ENCODE measurements at regions not wholly inside any gene's neighbourhood (a gene's known extent, or its start where the extent isn't known, plus 50 kb on each side); places are given as distances from the start of the nearest gene placed in this dataset.

GRCh38 chr2:121943285-121943684 is 187.8 kb downstream of the TSN start:
- H3K27me3 ChIP-seq (ENCODE audit: control insufficient read depth in 1 of 2, insufficient read depth in 2 of 2, low read length in 2 of 2) = no peaks in the 10 kb centered on the region

GRCh38 chr2:121944072-121944831 is 188.8 kb downstream of the TSN start:
- H3K27me3 ChIP-seq (ENCODE audit: control insufficient read depth in 1 of 2, insufficient read depth in 2 of 2, low read length in 2 of 2) = no peaks in the 10 kb centered on the region
- H3K9ac ChIP-seq (ENCODE audit: low read depth in 1 of 2, low read length in 2 of 2) = no peak overlapping the region
- H3K27ac ChIP-seq (ENCODE audit: low read depth, low read length) = no peak overlapping the region
- H3K9me3 ChIP-seq (ENCODE audit: control insufficient read depth in 1 of 2, low read length in 2 of 2) = no peaks in the 10 kb centered on the region
- no peaks in the 10 kb centered on the region for H3K36me3 ChIP-seq (ENCODE audit: control insufficient read depth in 1 of 2, insufficient read depth in 2 of 2, low read length in 2 of 2)
- no peaks in the 10 kb centered on the region for H3K4me1 ChIP-seq (ENCODE audit: control insufficient read depth in 1 of 2, insufficient read depth in 2 of 2, low read length in 2 of 2)
- no peak overlapping the region for H3K4me3 ChIP-seq (ENCODE audit: low read depth in 1 of 2, low read length in 2 of 2)

More at GRCh38 chr2:121943285-121943684, 187.8 kb downstream of the TSN start:
- H3K9me3 ChIP-seq (ENCODE audit: control insufficient read depth in 1 of 2, low read length in 2 of 2) = no peaks in the 10 kb centered on the region
- no peak overlapping the region for H3K9ac ChIP-seq (ENCODE audit: low read depth in 1 of 2, low read length in 2 of 2)
- no peaks in the 10 kb centered on the region for H3K36me3 ChIP-seq (ENCODE audit: control insufficient read depth in 1 of 2, insufficient read depth in 2 of 2, low read length in 2 of 2)
- no peak overlapping the region for H3K4me3 ChIP-seq (ENCODE audit: low read depth in 1 of 2, low read length in 2 of 2)
- no peaks in the 10 kb centered on the region for H3K4me1 ChIP-seq (ENCODE audit: control insufficient read depth in 1 of 2, insufficient read depth in 2 of 2, low read length in 2 of 2)
- H3K27ac ChIP-seq (ENCODE audit: low read depth, low read length) = no peak overlapping the region

DNA sequence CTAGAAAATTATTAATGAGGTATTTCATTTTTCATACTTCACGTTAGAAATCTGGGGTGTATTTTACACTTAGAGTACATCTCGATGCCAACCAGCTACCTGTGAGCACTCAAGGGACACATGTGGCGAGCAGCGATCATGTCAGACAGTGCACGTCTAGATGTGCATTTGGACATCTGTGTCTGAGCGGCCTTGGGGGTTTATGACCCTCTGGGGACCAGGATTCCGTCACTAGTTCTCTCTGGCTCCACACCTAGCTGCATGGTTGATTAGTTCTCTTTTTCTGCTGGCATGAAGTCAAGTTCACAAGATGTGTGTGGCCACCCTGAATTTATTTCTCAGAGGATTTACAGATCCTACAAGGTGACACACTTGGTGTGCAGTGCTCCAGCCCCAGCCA is 192.2 kb downstream of the TSN start:
- no peak overlapping the region for H3K4me3 ChIP-seq (ENCODE audit: low read depth in 1 of 2, low read length in 2 of 2)
- H3K9me3 ChIP-seq (ENCODE audit: control insufficient read depth in 1 of 2, low read length in 2 of 2) = no peaks in the 10 kb centered on the region
- no peaks in the 10 kb centered on the region for H3K36me3 ChIP-seq (ENCODE audit: control insufficient read depth in 1 of 2, insufficient read depth in 2 of 2, low read length in 2 of 2)
- H3K27me3 ChIP-seq (ENCODE audit: control insufficient read depth in 1 of 2, insufficient read depth in 2 of 2, low read length in 2 of 2) = no peaks in the 10 kb centered on the region
- H3K4me1 ChIP-seq (ENCODE audit: control insufficient read depth in 1 of 2, insufficient read depth in 2 of 2, low read length in 2 of 2) = no peaks in the 10 kb centered on the region
- no peak overlapping the region for H3K9ac ChIP-seq (ENCODE audit: low read depth in 1 of 2, low read length in 2 of 2)
- H3K27ac ChIP-seq (ENCODE audit: low read depth, low read length) = no peak overlapping the region

DNA sequence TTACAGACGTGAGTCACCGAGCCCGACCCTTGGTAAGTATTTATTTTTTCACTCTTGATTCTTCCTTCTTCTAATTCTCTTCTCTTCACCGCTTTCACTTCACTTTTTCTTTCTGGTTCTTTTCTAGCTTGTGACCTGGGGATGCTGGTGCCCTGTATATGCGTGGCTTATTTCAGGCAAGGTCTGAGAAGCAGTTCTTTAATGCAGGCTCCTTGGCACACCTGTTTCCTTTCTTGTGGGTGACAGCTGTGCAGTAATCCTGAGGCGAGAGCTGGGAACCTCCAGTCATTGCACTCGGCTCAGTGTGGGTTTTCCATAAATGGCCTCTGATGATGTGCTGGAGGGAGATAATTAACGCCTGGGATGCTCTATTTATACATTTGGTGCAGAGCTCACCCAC is 193.8 kb downstream of the TSN start:
- H3K9ac ChIP-seq (ENCODE audit: low read depth in 1 of 2, low read length in 2 of 2) = no peak overlapping the region
- H3K4me3 ChIP-seq (ENCODE audit: low read depth in 1 of 2, low read length in 2 of 2) = no peak overlapping the region
- no peaks in the 10 kb centered on the region for H3K36me3 ChIP-seq (ENCODE audit: control insufficient read depth in 1 of 2, insufficient read depth in 2 of 2, low read length in 2 of 2)

DNA sequence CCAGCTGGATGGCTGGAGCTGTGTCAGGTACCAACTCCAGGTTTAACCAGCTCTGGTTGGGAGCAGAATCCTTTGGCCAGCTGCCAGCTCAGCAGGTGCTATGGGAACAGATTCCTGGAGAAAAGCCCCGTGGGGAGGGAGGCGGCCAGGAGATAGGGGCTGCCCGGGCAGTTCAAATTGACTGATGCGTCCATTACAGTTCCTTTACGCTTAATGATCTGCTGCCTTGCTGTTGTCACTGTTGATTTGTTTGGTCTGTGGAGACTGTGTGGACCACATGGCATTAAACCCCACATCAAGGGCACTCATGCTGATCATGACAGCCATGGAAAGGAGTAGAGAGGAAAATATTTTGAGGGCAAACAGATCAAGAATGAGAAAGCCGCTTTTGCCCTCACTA is 200.0 kb downstream of the TSN start:
- H3K27me3 ChIP-seq (ENCODE audit: control insufficient read depth in 1 of 2, insufficient read depth in 2 of 2, low read length in 2 of 2) = peaks cover 0 to 4% of the 10 kb centered on the region in 2 donors
- H3K9ac ChIP-seq (ENCODE audit: low read depth in 1 of 2, low read length in 2 of 2) = no peak overlapping the region
- H3K9me3 ChIP-seq (ENCODE audit: control insufficient read depth in 1 of 2, low read length in 2 of 2) = no peaks in the 10 kb centered on the region
- no peak overlapping the region for H3K4me3 ChIP-seq (ENCODE audit: low read depth in 1 of 2, low read length in 2 of 2)
- no peak overlapping the region for H3K27ac ChIP-seq (ENCODE audit: low read depth, low read length)
- no peaks in the 10 kb centered on the region for H3K4me1 ChIP-seq (ENCODE audit: control insufficient read depth in 1 of 2, insufficient read depth in 2 of 2, low read length in 2 of 2)
- no peaks in the 10 kb centered on the region for H3K36me3 ChIP-seq (ENCODE audit: control insufficient read depth in 1 of 2, insufficient read depth in 2 of 2, low read length in 2 of 2)

More for the DNA sequence above, 193.8 kb downstream of the TSN start:
- Histone ChIP-seq H3K9me3 (ENCODE audit: control insufficient read depth in 1 of 2, low read length in 2 of 2) (no peaks in the 10 kb centered on the region), H3K4me1 (ENCODE audit: control insufficient read depth in 1 of 2, insufficient read depth in 2 of 2, low read length in 2 of 2) (no peaks in the 10 kb centered on the region), H3K27ac (ENCODE audit: low read depth, low read length) (no peak overlapping the region), H3K27me3 (ENCODE audit: control insufficient read depth in 1 of 2, insufficient read depth in 2 of 2, low read length in 2 of 2) (no peaks in the 10 kb centered on the region)

DNA sequence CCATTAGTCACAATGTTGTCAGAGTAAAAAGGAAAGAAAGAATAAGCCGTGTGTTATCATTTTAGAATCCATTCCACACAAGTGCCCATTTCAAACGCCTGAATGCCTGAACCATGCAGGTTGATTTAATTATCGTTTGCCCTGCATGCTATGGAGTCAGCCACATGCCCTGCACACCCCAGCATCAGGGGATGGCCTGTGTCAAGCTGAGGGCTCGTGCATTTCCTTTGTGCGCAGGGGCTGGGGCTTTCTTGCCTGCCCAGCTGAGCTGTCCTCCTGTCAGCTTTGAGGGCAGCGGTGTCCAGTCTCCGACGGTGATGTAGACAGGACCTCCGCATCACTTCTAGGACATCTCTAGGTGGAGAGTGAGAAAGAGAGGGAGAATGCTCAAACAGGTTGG is 200.4 kb downstream of the TSN start:
- H3K9ac ChIP-seq (ENCODE audit: low read depth in 1 of 2, low read length in 2 of 2) = no peak overlapping the region
- H3K4me3 ChIP-seq (ENCODE audit: low read depth in 1 of 2, low read length in 2 of 2) = no peak overlapping the region
- peaks cover 0 to 4% of the 10 kb centered on the region in 2 donors for H3K27me3 ChIP-seq (ENCODE audit: control insufficient read depth in 1 of 2, insufficient read depth in 2 of 2, low read length in 2 of 2)
- H3K9me3 ChIP-seq (ENCODE audit: control insufficient read depth in 1 of 2, low read length in 2 of 2) = no peaks in the 10 kb centered on the region
- H3K36me3 ChIP-seq (ENCODE audit: control insufficient read depth in 1 of 2, insufficient read depth in 2 of 2, low read length in 2 of 2) = no peaks in the 10 kb centered on the region
- no peak overlapping the region for H3K27ac ChIP-seq (ENCODE audit: low read depth, low read length)
- H3K4me1 ChIP-seq (ENCODE audit: control insufficient read depth in 1 of 2, insufficient read depth in 2 of 2, low read length in 2 of 2) = no peaks in the 10 kb centered on the region

DNA sequence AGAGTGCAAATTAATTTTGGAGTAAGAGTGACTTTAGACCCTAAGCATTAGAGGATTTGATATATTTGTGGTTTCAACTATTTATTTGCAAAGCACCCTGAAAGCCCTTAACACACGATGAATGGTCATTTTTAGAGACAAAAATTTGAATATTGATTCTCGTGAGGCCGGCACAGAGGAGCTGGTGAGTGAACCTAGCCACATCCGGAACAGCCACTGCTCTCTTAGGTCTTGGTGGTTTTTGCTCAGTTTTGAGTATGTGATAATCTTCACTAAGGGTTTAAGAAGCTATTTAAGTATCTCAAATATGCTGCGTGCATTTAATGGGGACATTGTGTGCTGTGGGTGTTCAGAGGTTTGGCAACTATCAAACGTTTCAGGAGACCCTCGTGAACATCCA is 204.8 kb downstream of the TSN start:
- no peaks in the 10 kb centered on the region for H3K4me1 ChIP-seq (ENCODE audit: control insufficient read depth in 1 of 2, insufficient read depth in 2 of 2, low read length in 2 of 2)
- no peak overlapping the region for H3K9ac ChIP-seq (ENCODE audit: low read depth in 1 of 2, low read length in 2 of 2)
- H3K9me3 ChIP-seq (ENCODE audit: control insufficient read depth in 1 of 2, low read length in 2 of 2) = no peaks in the 10 kb centered on the region
- H3K4me3 ChIP-seq (ENCODE audit: low read depth in 1 of 2, low read length in 2 of 2) = no peak overlapping the region
- H3K27me3 ChIP-seq (ENCODE audit: control insufficient read depth in 1 of 2, insufficient read depth in 2 of 2, low read length in 2 of 2) = peaks cover 0 to 2% of the 10 kb centered on the region in 2 donors
- no peak overlapping the region for H3K27ac ChIP-seq (ENCODE audit: low read depth, low read length)
- no peaks in the 10 kb centered on the region for H3K36me3 ChIP-seq (ENCODE audit: control insufficient read depth in 1 of 2, insufficient read depth in 2 of 2, low read length in 2 of 2)

DNA sequence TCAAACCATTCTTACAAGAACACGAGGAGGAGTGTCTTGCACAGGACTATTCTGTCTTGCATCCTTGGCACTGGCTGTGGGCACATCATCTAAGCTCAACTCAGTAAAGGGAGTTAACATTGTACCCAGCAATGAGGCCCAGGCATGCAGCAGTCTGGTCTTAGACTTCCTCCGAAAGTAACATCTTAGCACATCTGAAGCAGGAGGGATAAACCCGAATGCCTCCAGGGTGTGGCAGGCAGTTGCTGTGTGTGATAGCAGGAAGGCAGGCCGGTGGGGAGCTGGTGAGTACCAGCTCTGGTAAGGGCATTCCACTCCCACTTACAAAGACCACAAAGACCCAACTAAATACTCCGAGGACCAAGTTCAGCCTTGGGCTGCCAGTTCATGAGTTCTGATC is 206.3 kb downstream of the TSN start:
- Histone ChIP-seq H3K4me1 (ENCODE audit: control insufficient read depth in 1 of 2, insufficient read depth in 2 of 2, low read length in 2 of 2) (no peaks in the 10 kb centered on the region), H3K36me3 (ENCODE audit: control insufficient read depth in 1 of 2, insufficient read depth in 2 of 2, low read length in 2 of 2) (no peaks in the 10 kb centered on the region), H3K9ac (ENCODE audit: low read depth in 1 of 2, low read length in 2 of 2) (no peak overlapping the region), H3K9me3 (ENCODE audit: control insufficient read depth in 1 of 2, low read length in 2 of 2) (no peaks in the 10 kb centered on the region), H3K27ac (ENCODE audit: low read depth, low read length) (no peak overlapping the region), H3K4me3 (ENCODE audit: low read depth in 1 of 2, low read length in 2 of 2) (no peak overlapping the region), H3K27me3 (ENCODE audit: control insufficient read depth in 1 of 2, insufficient read depth in 2 of 2, low read length in 2 of 2) (no peaks in the 10 kb centered on the region)

GRCh38 chr2:121965661-121966060 is 210.2 kb downstream of the TSN start:
- H3K27me3 ChIP-seq (ENCODE audit: control insufficient read depth in 1 of 2, insufficient read depth in 2 of 2, low read length in 2 of 2) = peaks cover 0 to 2% of the 10 kb centered on the region in 2 donors
- no peaks in the 10 kb centered on the region for H3K36me3 ChIP-seq (ENCODE audit: control insufficient read depth in 1 of 2, insufficient read depth in 2 of 2, low read length in 2 of 2)
- H3K9me3 ChIP-seq (ENCODE audit: control insufficient read depth in 1 of 2, low read length in 2 of 2) = no peaks in the 10 kb centered on the region
- no peak overlapping the region for H3K27ac ChIP-seq (ENCODE audit: low read depth, low read length)
- no peak overlapping the region for H3K9ac ChIP-seq (ENCODE audit: low read depth in 1 of 2, low read length in 2 of 2)
- H3K4me3 ChIP-seq (ENCODE audit: low read depth in 1 of 2, low read length in 2 of 2) = no peak overlapping the region
- no peaks in the 10 kb centered on the region for H3K4me1 ChIP-seq (ENCODE audit: control insufficient read depth in 1 of 2, insufficient read depth in 2 of 2, low read length in 2 of 2)

GRCh38 chr2:121966663-121967062 is 211.2 kb downstream of the TSN start:
- no peaks in the 10 kb centered on the region for H3K4me1 ChIP-seq (ENCODE audit: control insufficient read depth in 1 of 2, insufficient read depth in 2 of 2, low read length in 2 of 2)
- H3K27me3 ChIP-seq (ENCODE audit: control insufficient read depth in 1 of 2, insufficient read depth in 2 of 2, low read length in 2 of 2) = peaks cover 0 to 2% of the 10 kb centered on the region in 2 donors
- no peak overlapping the region for H3K27ac ChIP-seq (ENCODE audit: low read depth, low read length)
- no peak overlapping the region for H3K9ac ChIP-seq (ENCODE audit: low read depth in 1 of 2, low read length in 2 of 2)
- no peak overlapping the region for H3K4me3 ChIP-seq (ENCODE audit: low read depth in 1 of 2, low read length in 2 of 2)
- no peaks in the 10 kb centered on the region for H3K9me3 ChIP-seq (ENCODE audit: control insufficient read depth in 1 of 2, low read length in 2 of 2)
- H3K36me3 ChIP-seq (ENCODE audit: control insufficient read depth in 1 of 2, insufficient read depth in 2 of 2, low read length in 2 of 2) = no peaks in the 10 kb centered on the region

Measured in duodenal mucosa (tissue), 2 donors.